A549 (cell line): ENCODE measurements at regions not wholly inside any gene's neighbourhood (a gene's known extent, or its start where the extent isn't known, plus 50 kb on each side); places are given as distances from the start of the nearest gene placed in this dataset.

Source experiments
- ATAC-seq, 2 experiments: fragments of 200-7000 bp in 1 of 2; fragments of >200 bp in 1 of 2; cut with Nextera tagmentation in 1 of 2; cut with Tn5 transposase in 1 of 2; 3 replicates each; pipeline versions ENCODE4 v1.8.0 to v1.9.1; 2018 to 2020; ENCODE audit warnings: mild to moderate bottlenecking in 1 of 2, moderate library complexity in 1 of 2
- CTCF ChIA-PET: fragments of 300-600 bp; sonication (Branson Sonifier 250); formaldehyde crosslinking; extraction: SDS; loops from one replicate; lab custom pipeline; 2021; ENCODE audit warnings: antibody characterized with exemption, inconsistent platforms; lab: Yijun Ruan, JAX
- POLR2A ChIA-PET: fragments of 350-600 bp; formaldehyde crosslinking; extraction: SDS; loops from one replicate; lab custom pipeline; 2021; ENCODE audit warnings: antibody characterized with exemption, inconsistent platforms; lab: Yijun Ruan, JAX
- DNase-seq, 2 experiments: peaks; one replicate each; pipeline versions ENCODE4 v3.0.0 to v3.0.0-alpha.2; 2011 to 2016; ENCODE audit warnings: low read depth in 1 of 2, low spot score in 1 of 2
- FAIRE-seq: peaks from 2 replicates; lab custom pipeline; 2011; peaks lifted over from hg19 to GRCh38; lab: Jason Lieb, UNC
- H3K27ac ChIP-seq, 2 experiments: fragments of >200 bp; sonication (Bioruptor Twin); formaldehyde crosslinking; 3 replicates each; pipeline ENCODE4 v1.5.1; 2016 to 2017
- H3K4me1 ChIP-seq: fragments of >200 bp; sonication (Bioruptor Twin); formaldehyde crosslinking; 3 replicates; pipeline ENCODE4 v1.6.1; 2016
- H3K4me2 ChIP-seq: fragments of >200 bp; sonication (Bioruptor Twin); formaldehyde crosslinking; 3 replicates; pipeline ENCODE4 v1.6.1; 2016
- H3K4me3 ChIP-seq: fragments of >200 bp; sonication (Bioruptor Twin); formaldehyde crosslinking; 3 replicates; pipeline ENCODE4 v1.5.1; 2016
- H3K9me3 ChIP-seq: fragments of >200 bp; sonication (Bioruptor Twin); formaldehyde crosslinking; 3 replicates; pipeline ENCODE4 v1.6.1; 2016
- EP300 ChIP-seq, 2 experiments: fragments of >200 bp; sonication (Bioruptor Twin); formaldehyde crosslinking; IDR thresholded peaks; 2 replicates in 1 of 2; 3 replicates in 1 of 2; pipeline ENCODE4 v1.6.1; 2016 to 2017
- FOSL2 ChIP-seq, 2 experiments: fragments of 450-650 bp in 1 of 2; fragments of >200 bp in 1 of 2; sonication (Bioruptor Twin) in 1 of 2; formaldehyde crosslinking; IDR thresholded peaks; 2 replicates each; pipeline versions ENCODE4 v1.5.0 to v1.6.1; 2016 to 2020; ENCODE audit warnings: mild to moderate bottlenecking in 1 of 2, moderate library complexity in 1 of 2
- FOXS1 ChIP-seq: fragments of 250-450 bp; sonication (Bioruptor Pico); IDR thresholded peaks from 2 replicates; pipeline ENCODE4 v1.5.0; 2020; ENCODE audit warnings: mild to moderate bottlenecking, moderate library complexity
- HES2 ChIP-seq: fragments of >200 bp; sonication (Bioruptor Twin); formaldehyde crosslinking; IDR thresholded peaks from 2 replicates; pipeline ENCODE4 v1.6.1; 2016
- HOXA7 ChIP-seq: fragments of 250-450 bp; sonication (Bioruptor Pico); IDR thresholded peaks from 2 replicates; pipeline ENCODE4 v1.5.0; 2020; ENCODE audit warnings: mild to moderate bottlenecking, moderate library complexity
- JUN ChIP-seq, 2 experiments: fragments of >200 bp; sonication (Bioruptor Twin); formaldehyde crosslinking; IDR thresholded peaks; 2 replicates in 1 of 2; 3 replicates in 1 of 2; pipeline ENCODE4 v1.6.1; 2016 to 2017
- JUNB ChIP-seq: fragments of >200 bp; sonication (Bioruptor Twin); formaldehyde crosslinking; IDR thresholded peaks from 2 replicates; pipeline ENCODE4 v1.6.1; 2016
- KDM1A ChIP-seq: fragments of 200-600 bp; sonication (generic); IDR thresholded peaks from 2 replicates; pipeline ENCODE4 v1.6.1; 2016; ENCODE audit warnings: low read depth, mild to moderate bottlenecking
- KDM5A ChIP-seq: fragments of 200-600 bp; sonication (generic); IDR thresholded peaks from 2 replicates; pipeline ENCODE4 v1.6.1; 2016; ENCODE audit warnings: antibody characterized with exemption, mild to moderate bottlenecking
- MYC ChIP-seq: IDR thresholded peaks from 2 replicates; pipeline ENCODE4 v1.6.1; 2012; ENCODE audit warnings: mild to moderate bottlenecking, inconsistent platforms, low read length, improper control_type of control experiment, borderline replicate concordance
- POLR2AphosphoS2 ChIP-seq: conservative IDR thresholded peaks from 2 replicates; pipeline ENCODE4 v1.6.1; 2012; ENCODE audit warnings: low read length, improper control_type of control experiment, inconsistent platforms
- RAD21 ChIP-seq, 2 experiments: fragments of >200 bp in 1 of 2; sonication (Bioruptor Twin) in 1 of 2; formaldehyde crosslinking in 1 of 2; IDR thresholded peaks in 1 of 2; conservative IDR thresholded peaks in 1 of 2; 2 replicates in 1 of 2; 3 replicates in 1 of 2; pipeline ENCODE4 v1.6.1; 2012 to 2018; ENCODE audit warnings: inconsistent platforms in 1 of 2
- USF2 ChIP-seq: fragments of 450-650 bp; IDR thresholded peaks from 2 replicates; pipeline ENCODE4 v1.6.1; 2014; ENCODE audit warnings: antibody characterized with exemption
- ZC3H11A ChIP-seq: fragments of 450-650 bp; IDR thresholded peaks from 2 replicates; pipeline ENCODE4 v1.6.1; 2014; ENCODE audit warnings: antibody characterized with exemption, mild to moderate bottlenecking
- ZFP36 ChIP-seq: fragments of 450-650 bp; IDR thresholded peaks from 2 replicates; pipeline ENCODE4 v1.6.1; 2014; ENCODE audit warnings: borderline replicate concordance; ENCODE audit not compliant: partially characterized antibody
- ZNF302 ChIP-seq: fragments of 250-450 bp; sonication (Bioruptor Pico); IDR thresholded peaks from 2 replicates; pipeline ENCODE4 v1.9.0; 2021; ENCODE audit warnings: inconsistent platforms, mild to moderate bottlenecking, moderate library complexity
- WGBS: methylation state at CpG from one replicate; pipeline ENCODE4 v1.1.6; 2017; ENCODE audit errors: missing lambda C conversion rate; 5-methylcytosine and 5-hydroxymethylcytosine counted together
- TF ChIP-seq, protein P1 (sequence below): fragments of 200-600 bp; sonication (generic); IDR thresholded peaks from 2 replicates; pipeline ENCODE4 v1.6.1; 2016; ENCODE audit warnings: antibody characterized with exemption, mild to moderate bottlenecking, moderate library complexity

DNA sequence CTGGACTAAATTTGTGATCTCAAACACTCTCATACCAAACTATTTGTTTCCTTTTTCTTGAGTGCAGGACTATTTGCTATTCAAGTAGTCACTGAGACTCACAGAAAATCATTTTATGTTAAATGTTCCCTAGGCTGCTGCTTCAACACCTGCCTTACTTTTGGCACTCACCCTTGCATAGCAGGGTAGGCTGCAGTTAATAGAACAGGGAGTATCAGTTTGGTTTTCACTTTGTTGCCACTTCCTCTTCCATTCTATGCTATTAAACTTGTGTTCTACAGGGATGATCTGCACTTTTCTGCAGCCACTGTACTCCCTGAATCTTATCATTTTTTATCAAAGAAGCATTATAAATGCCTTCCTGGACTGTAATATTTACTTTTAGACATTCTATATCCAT, 148.7 kb upstream of the PRMT6 start:
- ChIA-PET POLR2A (no interaction called here), CTCF (no interaction called here)
- ATAC-seq (no peak), DNase-seq (no peak), FAIRE-seq (no peak)
- no peak for TF ChIP-seq KDM5A
- no peak for TF ChIP-seq FOXS1 (CRISPR knock-in tag)
- TF ChIP-seq, protein P1, sequence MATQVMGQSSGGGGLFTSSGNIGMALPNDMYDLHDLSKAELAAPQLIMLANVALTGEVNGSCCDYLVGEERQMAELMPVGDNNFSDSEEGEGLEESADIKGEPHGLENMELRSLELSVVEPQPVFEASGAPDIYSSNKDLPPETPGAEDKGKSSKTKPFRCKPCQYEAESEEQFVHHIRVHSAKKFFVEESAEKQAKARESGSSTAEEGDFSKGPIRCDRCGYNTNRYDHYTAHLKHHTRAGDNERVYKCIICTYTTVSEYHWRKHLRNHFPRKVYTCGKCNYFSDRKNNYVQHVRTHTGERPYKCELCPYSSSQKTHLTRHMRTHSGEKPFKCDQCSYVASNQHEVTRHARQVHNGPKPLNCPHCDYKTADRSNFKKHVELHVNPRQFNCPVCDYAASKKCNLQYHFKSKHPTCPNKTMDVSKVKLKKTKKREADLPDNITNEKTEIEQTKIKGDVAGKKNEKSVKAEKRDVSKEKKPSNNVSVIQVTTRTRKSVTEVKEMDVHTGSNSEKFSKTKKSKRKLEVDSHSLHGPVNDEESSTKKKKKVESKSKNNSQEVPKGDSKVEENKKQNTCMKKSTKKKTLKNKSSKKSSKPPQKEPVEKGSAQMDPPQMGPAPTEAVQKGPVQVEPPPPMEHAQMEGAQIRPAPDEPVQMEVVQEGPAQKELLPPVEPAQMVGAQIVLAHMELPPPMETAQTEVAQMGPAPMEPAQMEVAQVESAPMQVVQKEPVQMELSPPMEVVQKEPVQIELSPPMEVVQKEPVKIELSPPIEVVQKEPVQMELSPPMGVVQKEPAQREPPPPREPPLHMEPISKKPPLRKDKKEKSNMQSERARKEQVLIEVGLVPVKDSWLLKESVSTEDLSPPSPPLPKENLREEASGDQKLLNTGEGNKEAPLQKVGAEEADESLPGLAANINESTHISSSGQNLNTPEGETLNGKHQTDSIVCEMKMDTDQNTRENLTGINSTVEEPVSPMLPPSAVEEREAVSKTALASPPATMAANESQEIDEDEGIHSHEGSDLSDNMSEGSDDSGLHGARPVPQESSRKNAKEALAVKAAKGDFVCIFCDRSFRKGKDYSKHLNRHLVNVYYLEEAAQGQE, result no peak
- TF ChIP-seq POLR2AphosphoS2, result no peak
- Histone ChIP-seq H3K9me3 (no peaks in the 10 kb centered on the region), H3K27ac (no peak overlapping the region), H3K4me2 (no peak overlapping the region), H3K4me1 (no peaks in the 10 kb centered on the region), H3K4me3 (no peak overlapping the region)

- Histone ChIP-seq H3K27ac (no peak overlapping the region), H3K4me2 (no peak overlapping the region), H3K4me3 (no peak overlapping the region), H3K4me1 (no peaks in the 10 kb centered on the region), H3K9me3 (no peaks in the 10 kb centered on the region)
- TF ChIP-seq JUN (IDR thresholded peaks at IDR 0.05) (no peak), EP300 (IDR thresholded peaks at IDR 0.05) (no peak), HES2 (no peak), USF2 (no peak), KDM1A (no peak), HOXA7 (CRISPR knock-in tag) (no peak), FOXS1 (CRISPR knock-in tag) (no peak), RAD21 (conservative IDR thresholded peaks at IDR 0.05 in 1 of 2, IDR thresholded peaks at IDR 0.05 in 1 of 2) (no peak), JUNB (no peak), ZNF302 (CRISPR knock-in tag) (no peak), FOSL2 (IDR thresholded peaks at IDR 0.05) (no peak), FOSL2 (CRISPR knock-in tag; IDR thresholded peaks at IDR 0.05) (no peak), MYC (no peak), ZC3H11A (no peak)
- WGBS, result 0% methylated on average over 1 of the region's 1 CpG
- ATAC-seq, result no peak
- ChIA-PET POLR2A (no interaction called here), CTCF (no interaction called here)
- FAIRE-seq, result no peak
- DNase-seq, result no peak
These were observed 147.8 kb upstream of the PRMT6 start for GRCh38 chr1:106908689-106909088.

- DNase-seq (no peak), FAIRE-seq (no peak), ATAC-seq (no peak)
- Histone ChIP-seq H3K4me1 (no peaks in the 10 kb centered on the region), H3K27ac (no peak overlapping the region), H3K4me3 (no peak overlapping the region), H3K4me2 (no peak overlapping the region), H3K9me3 (no peaks in the 10 kb centered on the region)
- TF ChIP-seq ZNF302 (CRISPR knock-in tag), result no peak
- TF ChIP-seq EP300 (IDR thresholded peaks at IDR 0.05), result no peak
- no peak for TF ChIP-seq ZFP36
- ChIA-PET POLR2A (no interaction called here), CTCF (no interaction called here)
- 30% methylated on average over 3 of the region's 3 CpGs for WGBS
These were observed 145.7 kb upstream of the PRMT6 start for GRCh38 chr1:106910798-106911197.
